H9 (cell line): ENCODE measurements at regions not wholly inside any gene's neighbourhood (a gene's known extent, or its start where the extent isn't known, plus 50 kb on each side); places are given as distances from the start of the nearest gene placed in this dataset.

ENCODE experiments used
- DNase-seq: peaks from one replicate; pipeline ENCODE4 v3.0.0-alpha.2; 2017
- H2AFZ ChIP-seq: one replicate; pipeline ENCODE4 v1.6.1; 2013; ENCODE audit warnings: mild to moderate bottlenecking, low read length, control low read depth, moderate library complexity
- H2AK5ac ChIP-seq: 2 replicates; pipeline ENCODE4 v1.6.1; 2013; ENCODE audit warnings: low read length, control low read depth, mixed read lengths; ENCODE audit not compliant: insufficient read length
- H2BK120ac ChIP-seq: one replicate; pipeline ENCODE4 v1.6.1; 2013; ENCODE audit warnings: low read depth, mild to moderate bottlenecking, low read length, control low read depth, inconsistent platforms; ENCODE audit not compliant: poor library complexity, severe bottlenecking
- H2BK12ac ChIP-seq: 2 replicates; pipeline ENCODE4 v1.6.1; 2013; ENCODE audit warnings: low read length, control low read depth, mixed read lengths, low read depth; ENCODE audit not compliant: insufficient read length
- H2BK15ac ChIP-seq: 2 replicates; pipeline ENCODE4 v1.6.1; 2013; ENCODE audit warnings: low read depth, low read length, control low read depth
- H2BK20ac ChIP-seq: one replicate; pipeline ENCODE4 v1.6.1; 2013; ENCODE audit warnings: low read depth, mild to moderate bottlenecking, low read length, control low read depth, inconsistent platforms; ENCODE audit not compliant: poor library complexity, severe bottlenecking
- H2BK5ac ChIP-seq: 2 replicates; pipeline ENCODE4 v1.6.1; 2013; ENCODE audit warnings: low read length, control low read depth, mixed read lengths; ENCODE audit not compliant: insufficient read length
- H3K14ac ChIP-seq: 2 replicates; pipeline ENCODE4 v1.6.1; 2013; ENCODE audit warnings: low read length, control low read depth; ENCODE audit not compliant: insufficient read depth
- H3K18ac ChIP-seq: 2 replicates; pipeline ENCODE4 v1.6.1; 2013; ENCODE audit warnings: low read depth, mild to moderate bottlenecking, mixed read lengths, low read length, control low read depth; ENCODE audit not compliant: insufficient read length
- H3K23ac ChIP-seq: 2 replicates; pipeline ENCODE4 v1.6.1; 2013; ENCODE audit warnings: low read length, control low read depth, mixed read lengths, low read depth; ENCODE audit not compliant: insufficient read length
- H3K23me2 ChIP-seq: 2 replicates; pipeline ENCODE4 v1.6.1; 2013; ENCODE audit warnings: low read depth, mild to moderate bottlenecking, mixed read lengths, low read length, control low read depth; ENCODE audit not compliant: insufficient read length, poor library complexity, severe bottlenecking
- H3K27ac ChIP-seq: 2 replicates; pipeline ENCODE4 v1.5.1; 2013; ENCODE audit warnings: low read length, control low read depth, mixed read lengths, low read depth; ENCODE audit not compliant: insufficient read length
- H3K27me3 ChIP-seq: 2 replicates; pipeline ENCODE4 v1.6.1; 2013; ENCODE audit warnings: low read length, control low read depth, inconsistent platforms; ENCODE audit not compliant: insufficient read depth
- H3K4ac ChIP-seq: 2 replicates; pipeline ENCODE4 v1.6.1; 2013; ENCODE audit warnings: low read depth, mild to moderate bottlenecking, control low read depth, inconsistent platforms, low read length, moderate library complexity
- H3K4me1 ChIP-seq: 2 replicates; pipeline ENCODE4 v1.6.1; 2013; ENCODE audit warnings: low read length, control low read depth, inconsistent platforms; ENCODE audit not compliant: insufficient read depth
- H3K4me2 ChIP-seq: 2 replicates; pipeline ENCODE4 v1.6.1; 2013; ENCODE audit warnings: low read length, control low read depth, mixed read lengths; ENCODE audit not compliant: insufficient read length, insufficient read depth
- H3K56ac ChIP-seq: 2 replicates; pipeline ENCODE4 v1.6.1; 2013; ENCODE audit warnings: low read depth, mild to moderate bottlenecking, mixed read lengths, low read length, control low read depth; ENCODE audit not compliant: insufficient read length
- H3K79me1 ChIP-seq: 2 replicates; pipeline ENCODE4 v1.6.1; 2013; ENCODE audit warnings: low read depth, mild to moderate bottlenecking, moderate library complexity, low read length, control low read depth, inconsistent platforms; ENCODE audit not compliant: insufficient read depth, poor library complexity, severe bottlenecking
- H3K79me2 ChIP-seq: 2 replicates; pipeline ENCODE4 v1.6.1; 2013; ENCODE audit warnings: low read length, control low read depth, inconsistent platforms; ENCODE audit not compliant: insufficient read depth
- H3K9ac ChIP-seq: 2 replicates; pipeline ENCODE4 v1.6.1; 2013; ENCODE audit warnings: low read length, control low read depth, mixed read lengths; ENCODE audit not compliant: insufficient read length; ENCODE audit errors: extremely low read depth
- H3K9me3 ChIP-seq: one replicate; pipeline ENCODE4 v1.6.1; 2013; ENCODE audit warnings: low read depth, low read length, inconsistent platforms; ENCODE audit not compliant: control insufficient read depth
- H3T11ph ChIP-seq: one replicate; pipeline ENCODE4 v1.6.1; 2013; ENCODE audit warnings: mild to moderate bottlenecking, low read length, control low read depth, inconsistent platforms
- H4K20me1 ChIP-seq: one replicate; pipeline ENCODE4 v1.6.1; 2013; ENCODE audit not compliant: control insufficient read depth, insufficient read length, insufficient read depth
- H4K5ac ChIP-seq: 2 replicates; pipeline ENCODE4 v1.6.1; 2013; ENCODE audit warnings: low read depth, mild to moderate bottlenecking, mixed read lengths, low read length, control low read depth; ENCODE audit not compliant: insufficient read length
- H4K8ac ChIP-seq: replicated peaks from 2 replicates; pipeline ENCODE4 v1.6.1; 2013; ENCODE audit warnings: low read length, control low read depth, mixed read lengths, low read depth; ENCODE audit not compliant: insufficient read length
- H4K91ac ChIP-seq: 2 replicates; pipeline ENCODE4 v1.6.1; 2013; ENCODE audit warnings: low read depth, mild to moderate bottlenecking, moderate library complexity, mixed read lengths, low read length, control low read depth; ENCODE audit not compliant: insufficient read length
- H3K27ac Mint-ChIP-seq, 3 experiments: 2 replicates in 2 of 3; 3 replicates in 1 of 3; pipeline ENCODE4 v1.8.0; 2020 to 2021; ENCODE audit warnings: mixed read lengths in 3 of 3, mild to moderate bottlenecking in 1 of 3, moderate library complexity in 1 of 3
- H3K27me3 Mint-ChIP-seq: 2 replicates; pipeline ENCODE4 v1.8.0; 2021; ENCODE audit warnings: low read depth, mild to moderate bottlenecking, moderate library complexity, mixed read lengths
- H3K36me3 Mint-ChIP-seq, 3 experiments: 2 replicates in 2 of 3; 3 replicates in 1 of 3; pipeline ENCODE4 v1.8.0; 2020 to 2021; ENCODE audit warnings: low read depth in 3 of 3, mixed read lengths in 3 of 3; ENCODE audit not compliant: insufficient read depth in 1 of 3
- H3K4me1 Mint-ChIP-seq, 2 experiments: 2 replicates each; pipeline ENCODE4 v1.8.0; 2020; ENCODE audit warnings: mixed read lengths in 2 of 2
- H3K4me3 Mint-ChIP-seq, 2 experiments: 2 replicates in 1 of 2; 3 replicates in 1 of 2; pipeline ENCODE4 v1.8.0; 2020 to 2021; ENCODE audit warnings: mild to moderate bottlenecking in 2 of 2, mixed read lengths in 2 of 2, moderate library complexity in 1 of 2
- H3K9me3 Mint-ChIP-seq, 2 experiments: 2 replicates in 1 of 2; 3 replicates in 1 of 2; pipeline ENCODE4 v1.8.0; 2020; ENCODE audit warnings: mild to moderate bottlenecking in 2 of 2, mixed read lengths in 2 of 2, moderate library complexity in 1 of 2
- WGBS: extraction: QIAGEN DNeasy Blood & Tissue Kit; methylation state at CpG from one replicate; pipeline ENCODE4 v1.1.7; 2013; ENCODE audit warnings: missing lambda C conversion rate, low lambda C conversion rate, mixed read lengths; ENCODE audit not compliant: insufficient read length; ENCODE audit errors: extremely low coverage; 5-methylcytosine and 5-hydroxymethylcytosine counted together
- TF ChIP-seq, protein P1 (sequence below): fragments of 200-600 bp; sonication (generic); conservative IDR thresholded peaks from 3 replicates; pipeline ENCODE4 v1.8.0; 2021; ENCODE audit warnings: antibody characterized with exemption, mild to moderate bottlenecking

DNA sequence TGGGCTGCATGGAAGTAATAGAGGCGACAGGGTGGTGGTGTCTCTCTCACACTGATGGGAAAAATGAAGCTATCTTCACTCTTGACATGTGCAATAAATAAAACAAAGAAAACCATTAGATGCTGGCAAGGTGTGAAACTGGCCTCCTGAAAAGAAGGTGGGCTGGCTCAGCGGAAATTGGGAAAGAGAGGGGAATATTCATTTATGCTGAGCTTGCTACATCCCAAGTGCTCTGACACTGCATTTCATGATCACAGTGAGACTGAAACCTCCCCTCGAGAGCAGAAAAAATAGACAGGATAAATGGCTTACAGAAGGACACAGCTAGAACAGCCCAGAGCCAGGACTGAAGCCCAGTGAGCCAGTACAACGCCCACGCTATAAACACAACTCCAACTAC lies 112.1 kb upstream of the SMLR1 start:
- Mint-ChIP-seq H3K27ac (no peak overlapping the region; a peak in 1 of 7 replicates), H3K4me1 (peaks cover 39 to 42% of the 10 kb centered on the region in 2 experiments)
- no peak overlapping the region for H3K9ac ChIP-seq

More for the DNA sequence above, 112.1 kb upstream of the SMLR1 start:
- no CpG with 5 or more reads among the region's 5 CpGs for WGBS
- TF ChIP-seq, protein P1, sequence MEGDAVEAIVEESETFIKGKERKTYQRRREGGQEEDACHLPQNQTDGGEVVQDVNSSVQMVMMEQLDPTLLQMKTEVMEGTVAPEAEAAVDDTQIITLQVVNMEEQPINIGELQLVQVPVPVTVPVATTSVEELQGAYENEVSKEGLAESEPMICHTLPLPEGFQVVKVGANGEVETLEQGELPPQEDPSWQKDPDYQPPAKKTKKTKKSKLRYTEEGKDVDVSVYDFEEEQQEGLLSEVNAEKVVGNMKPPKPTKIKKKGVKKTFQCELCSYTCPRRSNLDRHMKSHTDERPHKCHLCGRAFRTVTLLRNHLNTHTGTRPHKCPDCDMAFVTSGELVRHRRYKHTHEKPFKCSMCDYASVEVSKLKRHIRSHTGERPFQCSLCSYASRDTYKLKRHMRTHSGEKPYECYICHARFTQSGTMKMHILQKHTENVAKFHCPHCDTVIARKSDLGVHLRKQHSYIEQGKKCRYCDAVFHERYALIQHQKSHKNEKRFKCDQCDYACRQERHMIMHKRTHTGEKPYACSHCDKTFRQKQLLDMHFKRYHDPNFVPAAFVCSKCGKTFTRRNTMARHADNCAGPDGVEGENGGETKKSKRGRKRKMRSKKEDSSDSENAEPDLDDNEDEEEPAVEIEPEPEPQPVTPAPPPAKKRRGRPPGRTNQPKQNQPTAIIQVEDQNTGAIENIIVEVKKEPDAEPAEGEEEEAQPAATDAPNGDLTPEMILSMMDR, result no peak
- peaks cover 13% of the 10 kb centered on the region; the same call in 1 of the 2 replicates for H3K4me1 ChIP-seq
- H3K9me3 ChIP-seq, result no peaks in the 10 kb centered on the region
- H3K27me3 ChIP-seq, result no peaks in the 10 kb centered on the region; the same call in 1 of the 2 replicates
- no peak overlapping the region for H3K14ac ChIP-seq
- no peak overlapping the region for H3K18ac ChIP-seq
- no peak overlapping the region for H2AFZ ChIP-seq
- no peaks in the 10 kb centered on the region for H3K79me2 ChIP-seq
- H3K4me2 ChIP-seq, result no peak overlapping the region
- no peak overlapping the region for H3K27ac ChIP-seq
- H2BK20ac ChIP-seq, result no peak overlapping the region
- H3K9me3 Mint-ChIP-seq, result peaks cover 0 to 3% of the 10 kb centered on the region in 2 experiments; a peak in 2 of 5 replicates
- no peak overlapping the region for H3K4me3 Mint-ChIP-seq
- H2BK12ac ChIP-seq, result no peak overlapping the region
- no peak overlapping the region for H3K4ac ChIP-seq
- H3K36me3 Mint-ChIP-seq, result no peaks in the 10 kb centered on the region
- H3K56ac ChIP-seq, result no peak overlapping the region
- H3K23ac ChIP-seq, result no peak overlapping the region
- no peak overlapping the region for H3T11ph ChIP-seq
- H4K5ac ChIP-seq, result no peak overlapping the region
- no peaks in the 10 kb centered on the region for H3K23me2 ChIP-seq
- no peak overlapping the region for H2AK5ac ChIP-seq
- no peaks in the 10 kb centered on the region for H4K20me1 ChIP-seq
- H2BK120ac ChIP-seq, result no peak overlapping the region
- no peaks in the 10 kb centered on the region for H3K79me1 ChIP-seq
- no peak overlapping the region for H4K91ac ChIP-seq
- no peak overlapping the region for H2BK5ac ChIP-seq
- peaks cover 1% of the 10 kb centered on the region; the same call in 1 of the 2 replicates for H3K27me3 Mint-ChIP-seq
- no peak overlapping the region for H4K8ac ChIP-seq
- no peak for DNase-seq
- H2BK15ac ChIP-seq, result no peak overlapping the region
